ENCODE measurements at regions not wholly inside any gene's neighbourhood (a gene's known extent, or its start where the extent isn't known, plus 50 kb on each side); places are given as distances from the start of the nearest gene placed in this dataset.

GRCh38 chr4:164357957-164358356 is 396.0 kb upstream of the SMIM31 start:
- no peaks in the 10 kb centered on the region for H3K4me1 Mint-ChIP-seq
- no peaks in the 10 kb centered on the region for H3K36me3 Mint-ChIP-seq (ENCODE audit: low read depth)

GRCh38 chr4:164358400-164358799 is 395.5 kb upstream of the SMIM31 start:
- Mint-ChIP-seq H3K4me3 (no peak overlapping the region), H3K36me3 (ENCODE audit: low read depth) (no peaks in the 10 kb centered on the region), H3K9me3 (no peaks in the 10 kb centered on the region), H3K27ac (no peak overlapping the region), H3K4me1 (no peaks in the 10 kb centered on the region), H3K27me3 (ENCODE audit: low read depth) (no peaks in the 10 kb centered on the region)
- no peak for TF ChIP-seq CTCF (IDR thresholded peaks at IDR 0.05; ENCODE audit: unreplicated experiment in 3 of 3)

More at GRCh38 chr4:164357957-164358356, 396.0 kb upstream of the SMIM31 start:
- H3K9me3 Mint-ChIP-seq, result no peaks in the 10 kb centered on the region
- no peak overlapping the region for H3K27ac Mint-ChIP-seq
- TF ChIP-seq CTCF (IDR thresholded peaks at IDR 0.05; ENCODE audit: unreplicated experiment in 3 of 3), result no peak
- no peaks in the 10 kb centered on the region for H3K27me3 Mint-ChIP-seq (ENCODE audit: low read depth)
- H3K4me3 Mint-ChIP-seq, result no peak overlapping the region

- no peaks in the 10 kb centered on the region for H3K9me3 Mint-ChIP-seq
- no peaks in the 10 kb centered on the region for H3K4me1 Mint-ChIP-seq
- H3K27me3 Mint-ChIP-seq (ENCODE audit: low read depth), result no peaks in the 10 kb centered on the region
- H3K36me3 Mint-ChIP-seq (ENCODE audit: low read depth), result no peaks in the 10 kb centered on the region
- TF ChIP-seq CTCF (IDR thresholded peaks at IDR 0.05; ENCODE audit: unreplicated experiment in 3 of 3), result no peak
- H3K4me3 Mint-ChIP-seq, result no peak overlapping the region
- H3K27ac Mint-ChIP-seq, result no peak overlapping the region
These were observed 394.1 kb upstream of the SMIM31 start for GRCh38 chr4:164359881-164360280.

GRCh38 chr4:164368894-164369293 is 385.0 kb upstream of the SMIM31 start:
- no peak for TF ChIP-seq CTCF (IDR thresholded peaks at IDR 0.05; ENCODE audit: unreplicated experiment in 3 of 3)
- Mint-ChIP-seq H3K4me3 (no peak overlapping the region), H3K27ac (no peak overlapping the region), H3K4me1 (no peaks in the 10 kb centered on the region), H3K27me3 (ENCODE audit: low read depth) (no peaks in the 10 kb centered on the region), H3K36me3 (ENCODE audit: low read depth) (no peaks in the 10 kb centered on the region), H3K9me3 (no peaks in the 10 kb centered on the region)

- no peak for TF ChIP-seq CTCF (IDR thresholded peaks at IDR 0.05; ENCODE audit: unreplicated experiment in 3 of 3)
- H3K27me3 Mint-ChIP-seq (ENCODE audit: low read depth), result peaks cover 5% of the 10 kb centered on the region
- H3K9me3 Mint-ChIP-seq, result no peaks in the 10 kb centered on the region
- no peaks in the 10 kb centered on the region for H3K36me3 Mint-ChIP-seq (ENCODE audit: low read depth)
- H3K27ac Mint-ChIP-seq, result no peak overlapping the region
- H3K4me1 Mint-ChIP-seq, result no peaks in the 10 kb centered on the region
- H3K4me3 Mint-ChIP-seq, result no peak overlapping the region
These were observed 380.9 kb upstream of the SMIM31 start for GRCh38 chr4:164373021-164373420.

GRCh38 chr4:164377277-164377676 is 376.7 kb upstream of the SMIM31 start:
- Mint-ChIP-seq H3K36me3 (ENCODE audit: low read depth) (no peaks in the 10 kb centered on the region), H3K4me3 (no peak overlapping the region), H3K27ac (no peak overlapping the region), H3K4me1 (no peaks in the 10 kb centered on the region), H3K9me3 (no peaks in the 10 kb centered on the region), H3K27me3 (ENCODE audit: low read depth) (peaks cover 30% of the 10 kb centered on the region)
- TF ChIP-seq CTCF (IDR thresholded peaks at IDR 0.05; ENCODE audit: unreplicated experiment in 3 of 3), result no peak

Data from nephron (organoid).